Activated naive CD4-positive, alpha-beta T cell treated with anti-CD3 and anti-CD28 coated beads for 36 hours (primary cell): ENCODE measurements at regions not wholly inside any gene's neighbourhood (a gene's known extent, or its start where the extent isn't known, plus 50 kb on each side); places are given as distances from the start of the nearest gene placed in this dataset.
"Not testable (repeated sequence)": the region's sequence is repeated elsewhere in the genome, so short reads cannot be mapped to it uniquely, and the experiment has no call there.

Experiments used
- CTCF ChIA-PET: fragments of 350-600 bp; sonication (Branson Sonifier 250); formaldehyde crosslinking; loops from one replicate; lab custom pipeline; 2021; ENCODE audit warnings: antibody characterized with exemption; lab: Charles Lee
- DNase-seq: peaks from one replicate; pipeline ENCODE4 v3.0.0-alpha.2; 2020
- H3K27ac Mint-ChIP-seq: one replicate; pipeline ENCODE4 v1.8.0; 2021; ENCODE audit warnings: mild to moderate bottlenecking, mixed read lengths
- H3K27me3 Mint-ChIP-seq: one replicate; pipeline ENCODE4 v1.8.0; 2021; ENCODE audit warnings: low read depth, mixed read lengths
- H3K36me3 Mint-ChIP-seq: one replicate; pipeline ENCODE4 v1.8.0; 2021; ENCODE audit warnings: low read depth, mixed read lengths
- H3K4me1 Mint-ChIP-seq: one replicate; pipeline ENCODE4 v1.8.0; 2021; ENCODE audit warnings: low read depth, mixed read lengths
- H3K4me3 Mint-ChIP-seq: one replicate; pipeline ENCODE4 v1.8.0; 2021; ENCODE audit warnings: mild to moderate bottlenecking, moderate library complexity, mixed read lengths
- H3K9me3 Mint-ChIP-seq: one replicate; pipeline ENCODE4 v1.8.0; 2021; ENCODE audit warnings: mixed read lengths
- intact Hi-C: fragments of 100-400 bp; cut with micrococcal nuclease; formaldehyde crosslinking; loops from one replicate; pipeline ENCODE4 v1.15.1; 2023

- no peak overlapping the region for H3K4me3 Mint-ChIP-seq
- CTCF ChIA-PET, result no interaction called here
- no peak for DNase-seq
- peaks cover 3% of the 10 kb centered on the region for H3K9me3 Mint-ChIP-seq
- intact Hi-C loops, result no loop called here
- no peaks in the 10 kb centered on the region for H3K4me1 Mint-ChIP-seq
- peaks cover 5% of the 10 kb centered on the region for H3K27me3 Mint-ChIP-seq
- H3K36me3 Mint-ChIP-seq, result no peaks in the 10 kb centered on the region
- H3K27ac Mint-ChIP-seq, result no peak overlapping the region
These were observed 164.1 kb upstream of the SEMA6A start for GRCh38 chr5:116738615-116739261.

- Mint-ChIP-seq H3K27me3 (peaks cover 5% of the 10 kb centered on the region), H3K4me3 (no peak overlapping the region), H3K9me3 (no peaks in the 10 kb centered on the region), H3K4me1 (no peaks in the 10 kb centered on the region), H3K27ac (no peak overlapping the region), H3K36me3 (no peaks in the 10 kb centered on the region)
- CTCF ChIA-PET, result no interaction called here
- DNase-seq, result no peak
- intact Hi-C loops, result no loop called here
These were observed 163.6 kb upstream of the SEMA6A start for GRCh38 chr5:116738239-116738614.

GRCh38 chr5:116736671-116737070 is 162.0 kb upstream of the SEMA6A start:
- Mint-ChIP-seq H3K4me3 (no peak overlapping the region), H3K27ac (no peak overlapping the region), H3K36me3 (no peaks in the 10 kb centered on the region), H3K9me3 (no peaks in the 10 kb centered on the region), H3K27me3 (peaks cover 8% of the 10 kb centered on the region), H3K4me1 (no peaks in the 10 kb centered on the region)
- DNase-seq, result no peak
- intact Hi-C loops, result no loop called here
- CTCF ChIA-PET, result no interaction called here

DNA sequence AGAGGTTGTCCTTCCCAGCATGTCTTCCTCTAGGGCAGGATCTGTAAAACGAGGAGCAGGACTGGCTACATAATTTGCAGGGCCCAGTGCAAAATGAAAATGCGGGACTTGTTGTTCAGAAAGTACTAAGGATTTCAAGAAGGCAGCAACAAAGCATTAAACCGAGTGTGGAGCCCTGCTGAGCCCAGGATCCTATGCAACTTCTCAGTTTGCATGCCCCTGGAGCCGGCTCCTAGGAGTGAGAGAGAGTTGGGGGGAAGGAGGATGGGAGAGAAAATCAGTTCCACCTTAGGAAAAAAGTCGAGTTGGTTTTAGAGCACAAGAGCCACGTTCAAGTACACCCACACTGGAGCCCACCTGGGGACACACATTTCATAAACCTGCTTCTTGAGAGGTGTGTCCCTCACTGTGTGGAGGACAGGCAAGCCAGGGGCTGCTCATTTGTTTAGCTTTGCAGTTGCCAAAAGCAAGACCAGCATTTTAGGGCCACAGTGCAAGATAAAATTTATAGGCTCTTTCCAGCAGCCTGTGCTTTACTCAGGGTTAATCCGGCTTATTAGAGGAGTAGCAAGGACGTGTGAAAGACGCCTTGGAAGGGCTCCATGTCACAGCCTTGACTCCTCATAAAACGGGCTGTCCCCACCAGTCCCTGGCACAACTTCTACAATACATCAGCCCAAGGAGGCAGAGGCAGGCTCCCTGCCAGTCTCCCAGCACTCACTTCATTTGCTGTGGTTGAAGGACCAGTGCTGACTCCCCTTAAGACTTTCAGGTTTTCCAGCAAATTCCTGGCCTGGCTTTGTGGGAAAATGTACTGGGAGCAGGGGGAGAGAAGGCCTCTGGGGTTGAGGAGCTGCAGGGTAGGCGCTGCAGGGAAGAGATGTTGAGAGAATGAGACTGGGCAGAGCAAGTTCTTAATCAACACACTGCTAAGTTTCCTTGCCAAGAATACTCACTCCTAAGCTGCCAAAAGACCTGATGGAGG is 159.7 kb upstream of the SEMA6A start:
- no peaks in the 10 kb centered on the region for H3K4me1 Mint-ChIP-seq
- H3K27me3 Mint-ChIP-seq, result peaks cover 4% of the 10 kb centered on the region
- no peak overlapping the region for H3K4me3 Mint-ChIP-seq
- CTCF ChIA-PET, result no interaction called here
- intact Hi-C loops, result no loop called here
- H3K36me3 Mint-ChIP-seq, result no peaks in the 10 kb centered on the region
- H3K27ac Mint-ChIP-seq, result no peak overlapping the region
- no peaks in the 10 kb centered on the region for H3K9me3 Mint-ChIP-seq
- DNase-seq, result no peak

DNA sequence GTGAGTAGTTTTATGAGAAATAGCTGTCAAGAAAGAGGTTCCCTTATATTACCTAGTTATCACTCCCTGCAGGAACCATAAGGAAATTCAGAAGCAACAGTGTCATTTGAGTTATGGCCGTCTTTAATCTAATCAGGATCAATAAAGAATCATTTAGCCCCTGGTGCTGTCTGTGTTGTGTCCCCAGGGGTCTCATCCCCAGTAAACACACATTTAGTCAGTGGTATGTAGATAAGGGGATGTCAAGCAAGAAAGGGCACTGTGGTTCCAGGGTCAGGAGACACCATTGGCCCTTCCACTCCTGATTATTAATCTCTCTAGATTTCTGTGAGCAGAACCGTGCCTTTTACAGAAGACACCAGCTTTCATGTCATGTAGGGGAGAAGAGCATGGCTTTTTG is 158.0 kb upstream of the SEMA6A start:
- no peak overlapping the region for H3K27ac Mint-ChIP-seq
- no peak overlapping the region for H3K4me3 Mint-ChIP-seq
- peaks cover 3% of the 10 kb centered on the region for H3K27me3 Mint-ChIP-seq
- no peaks in the 10 kb centered on the region for H3K36me3 Mint-ChIP-seq
- CTCF ChIA-PET, result no interaction called here
- DNase-seq, result no peak
- H3K9me3 Mint-ChIP-seq, result no peaks in the 10 kb centered on the region
- intact Hi-C loops, result no loop called here
- H3K4me1 Mint-ChIP-seq, result no peaks in the 10 kb centered on the region

DNA sequence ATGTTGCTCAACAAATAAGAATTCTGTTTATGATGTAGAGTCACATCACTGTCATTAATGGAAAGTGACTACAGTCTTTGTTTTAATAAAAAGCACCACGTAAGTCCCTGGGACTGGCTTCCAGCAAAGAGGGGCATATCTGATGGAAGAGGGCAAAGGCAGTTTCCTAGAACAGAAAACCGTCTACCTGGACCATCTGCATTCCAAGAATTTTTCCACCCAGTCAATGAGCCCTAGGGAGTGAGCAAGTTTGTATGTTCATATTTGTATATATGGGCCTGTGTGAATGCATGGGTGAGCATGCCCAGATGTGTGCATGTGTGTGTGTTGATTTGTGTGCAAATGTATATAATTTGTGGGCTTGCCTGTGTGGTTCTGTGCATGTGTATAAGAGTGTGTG is 156.8 kb upstream of the SEMA6A start:
- Mint-ChIP-seq H3K36me3 (no peaks in the 10 kb centered on the region), H3K27ac (no peak overlapping the region), H3K27me3 (peaks cover 3% of the 10 kb centered on the region), H3K9me3 (no peaks in the 10 kb centered on the region), H3K4me3 (no peak overlapping the region), H3K4me1 (no peaks in the 10 kb centered on the region)
- no peak for DNase-seq
- CTCF ChIA-PET, result no interaction called here
- intact Hi-C loops, result no loop called here

DNA sequence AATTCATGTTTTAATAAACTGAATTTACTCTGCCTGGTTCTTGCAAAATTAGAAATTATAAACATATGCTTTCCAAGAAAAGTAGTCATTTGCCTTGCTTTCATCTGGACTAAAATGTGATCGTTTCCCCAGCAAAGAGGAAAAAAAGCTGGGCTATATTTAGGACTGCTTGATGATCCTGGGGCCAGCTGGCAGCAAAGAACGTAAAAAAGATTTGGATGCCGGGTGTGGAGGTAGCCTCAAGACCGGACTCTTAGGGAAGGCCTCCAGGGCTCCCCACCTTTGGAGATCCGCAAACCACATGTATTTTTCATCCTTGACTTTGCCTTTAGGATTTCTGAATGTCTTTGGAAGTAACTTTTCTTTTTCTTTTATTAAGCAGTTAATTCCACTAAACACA is 156.1 kb upstream of the SEMA6A start:
- no peak overlapping the region for H3K27ac Mint-ChIP-seq
- no peaks in the 10 kb centered on the region for H3K36me3 Mint-ChIP-seq
- no peak for DNase-seq
- CTCF ChIA-PET, result no interaction called here
- H3K9me3 Mint-ChIP-seq, result no peaks in the 10 kb centered on the region
- peaks cover 3% of the 10 kb centered on the region for H3K27me3 Mint-ChIP-seq
- intact Hi-C loops, result no loop called here
- no peaks in the 10 kb centered on the region for H3K4me1 Mint-ChIP-seq
- no peak overlapping the region for H3K4me3 Mint-ChIP-seq

- Mint-ChIP-seq H3K4me3 (no peak overlapping the region), H3K9me3 (no peaks in the 10 kb centered on the region), H3K36me3 (no peaks in the 10 kb centered on the region), H3K27ac (no peak overlapping the region), H3K4me1 (no peaks in the 10 kb centered on the region), H3K27me3 (peaks cover 3% of the 10 kb centered on the region)
- intact Hi-C loops, result no loop called here
- DNase-seq, result no peak
- CTCF ChIA-PET, result no interaction called here
These were observed 155.6 kb upstream of the SEMA6A start for GRCh38 chr5:116730185-116730584.

GRCh38 chr5:116727248-116727647 is 152.6 kb upstream of the SEMA6A start:
- CTCF ChIA-PET, result interaction anchor here (1.6 kb wide), 1 partner anchor 14 kb away, joined by 5 read pairs; no protein-coding TSS in a partner anchor
- no peaks in the 10 kb centered on the region for H3K9me3 Mint-ChIP-seq
- intact Hi-C loops, result no loop called here
- H3K27ac Mint-ChIP-seq, result no peak overlapping the region
- H3K36me3 Mint-ChIP-seq, result no peaks in the 10 kb centered on the region
- no peaks in the 10 kb centered on the region for H3K27me3 Mint-ChIP-seq
- no peak overlapping the region for H3K4me3 Mint-ChIP-seq
- no peak for DNase-seq
- no peaks in the 10 kb centered on the region for H3K4me1 Mint-ChIP-seq

- DNase-seq, H3K9me3 Mint-ChIP-seq, H3K27ac Mint-ChIP-seq, H3K4me3 Mint-ChIP-seq, H3K36me3 Mint-ChIP-seq, intact Hi-C loops, H3K27me3 Mint-ChIP-seq, H3K4me1 Mint-ChIP-seq: not testable (repeated sequence)
- CTCF ChIA-PET, result interaction anchor here (1.6 kb wide), 1 partner anchor 15 kb away, joined by 5 read pairs; no protein-coding TSS in a partner anchor
These were observed 151.6 kb upstream of the SEMA6A start for GRCh38 chr5:116726180-116726579.

DNA sequence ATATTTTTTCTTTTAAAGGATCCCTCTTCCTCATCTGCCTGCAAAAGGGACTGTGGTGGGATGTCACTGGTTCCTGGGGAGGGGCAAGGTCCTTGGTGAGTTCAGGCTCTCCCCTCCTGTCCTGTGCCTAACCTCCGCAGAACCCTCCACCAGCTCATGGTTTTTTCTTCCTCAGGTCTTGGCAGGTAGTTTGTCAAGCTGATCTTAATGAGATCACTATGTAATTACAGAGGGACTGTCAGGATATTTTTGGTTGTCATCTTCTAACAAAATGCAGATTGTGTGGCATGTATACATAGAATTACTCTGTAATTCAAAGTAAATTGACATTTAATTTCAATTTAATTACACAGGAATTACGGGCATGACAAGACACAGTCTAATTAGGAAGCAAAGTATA is 150.3 kb upstream of the SEMA6A start:
- Mint-ChIP-seq H3K4me3 (no peak overlapping the region), H3K4me1 (no peaks in the 10 kb centered on the region), H3K27me3 (no peaks in the 10 kb centered on the region), H3K27ac (no peak overlapping the region), H3K36me3 (no peaks in the 10 kb centered on the region), H3K9me3 (no peaks in the 10 kb centered on the region)
- CTCF ChIA-PET, result no interaction called here
- no peak for DNase-seq
- intact Hi-C loops, result no loop called here

GRCh38 chr5:116722651-116723050 is 148.0 kb upstream of the SEMA6A start:
- intact Hi-C loops, result no loop called here
- no peaks in the 10 kb centered on the region for H3K27me3 Mint-ChIP-seq
- no peaks in the 10 kb centered on the region for H3K36me3 Mint-ChIP-seq
- CTCF ChIA-PET, result no interaction called here
- no peaks in the 10 kb centered on the region for H3K4me1 Mint-ChIP-seq
- H3K9me3 Mint-ChIP-seq, result no peaks in the 10 kb centered on the region
- H3K27ac Mint-ChIP-seq, result no peak overlapping the region
- no peak for DNase-seq
- no peak overlapping the region for H3K4me3 Mint-ChIP-seq

GRCh38 chr5:116719106-116719505 is 144.5 kb upstream of the SEMA6A start:
- no peaks in the 10 kb centered on the region for H3K36me3 Mint-ChIP-seq
- H3K4me3 Mint-ChIP-seq, result no peak overlapping the region
- H3K27me3 Mint-ChIP-seq, result no peaks in the 10 kb centered on the region
- intact Hi-C loops, result no loop called here
- no peaks in the 10 kb centered on the region for H3K4me1 Mint-ChIP-seq
- no peak overlapping the region for H3K27ac Mint-ChIP-seq
- CTCF ChIA-PET, result no interaction called here
- no peak for DNase-seq
- no peaks in the 10 kb centered on the region for H3K9me3 Mint-ChIP-seq
